ENCODE measurements at regions not wholly inside any gene's neighbourhood (a gene's known extent, or its start where the extent isn't known, plus 50 kb on each side); places are given as distances from the start of the nearest gene placed in this dataset.

- TF ChIP-seq ZNF646 (CRISPR knock-in tag; IDR thresholded peaks at IDR 0.05): no peak
Observed at GRCh38 chr15:35736150-35736549, 190.2 kb upstream of the DPH6 start (continued).

- Histone ChIP-seq H3K4me2 (ENCODE audit: low read depth, low read length) (no peak overlapping the region), H3K27me3 (ENCODE audit: control insufficient read depth in 1 of 2, insufficient read depth in 2 of 2, low read length in 2 of 2) (no peaks in the 10 kb centered on the region), H3K27ac (ENCODE audit: extremely low read length, insufficient read depth, low read length) (no peak overlapping the region), H2AFZ (ENCODE audit: low read length) (no peak overlapping the region), H3K9me3 (ENCODE audit: low read length) (no peaks in the 10 kb centered on the region), H4K20me1 (ENCODE audit: insufficient read depth, low read length) (no peaks in the 10 kb centered on the region), H3K4me1 (ENCODE audit: insufficient read depth, low read length) (peaks cover 12% of the 10 kb centered on the region), H3K36me3 (replicated peaks in 1 of 2; ENCODE audit: control insufficient read depth in 1 of 2, insufficient read depth in 2 of 2, low read length in 2 of 2) (no peaks in the 10 kb centered on the region), H3K9ac (ENCODE audit: insufficient read depth, low read depth, low read length) (no peak overlapping the region), H3K79me2 (ENCODE audit: insufficient read depth, low read length) (no peaks in the 10 kb centered on the region), H3K4me3 (replicated peaks in 1 of 3; ENCODE audit: insufficient read depth in 1 of 3, low read depth in 2 of 3, low read length in 3 of 3) (no peak overlapping the region)
- ChIA-PET POLR2A (no interaction called here), CTCF (ENCODE audit: low intra/inter-chr PET ratio, low total read pairs) (no interaction called here)
- no peak for DNase-seq (ENCODE audit: low spot score)
- ATAC-seq: no peak
- no peak for FAIRE-seq
- in situ Hi-C loops (cut with HindIII; ENCODE audit: extremely low pct_ligation_motif_present, low pct_unique_long_range_greater_than_20kb) (no loop called here), intact Hi-C loops (cut with micrococcal nuclease; ENCODE audit: unreplicated experiment) (no loop called here)
- WGBS (ENCODE audit: low lambda C conversion rate): 7% methylated on average over 2 of the region's 2 CpGs
- no TSS peak for BruUV-seq (replicated peaks)
- TF ChIP-seq ATF3 (CRISPR knock-in tag; IDR thresholded peaks at IDR 0.05): no peak
- no peak for TF ChIP-seq HNF4G (IDR thresholded peaks at IDR 0.05; ENCODE audit: borderline replicate concordance, low read depth, low read length)
- TF ChIP-seq HNF4G (CRISPR knock-in tag; IDR thresholded peaks at IDR 0.05; ENCODE audit: borderline replicate concordance, low read depth): no peak
- TF ChIP-seq ZNF768 (CRISPR knock-in tag; IDR thresholded peaks at IDR 0.05): no peak
- no peak for TF ChIP-seq SMARCE1 (IDR thresholded peaks at IDR 0.05; ENCODE audit: borderline replicate concordance)
- TF ChIP-seq CREM (IDR thresholded peaks at IDR 0.05): no peak
- no peak for TF ChIP-seq CREM (CRISPR knock-in tag; IDR thresholded peaks at IDR 0.05)
- no peak for TF ChIP-seq ZNF12 (CRISPR knock-in tag; IDR thresholded peaks at IDR 0.05)
- no peak for TF ChIP-seq KMT2B (CRISPR knock-in tag; IDR thresholded peaks at IDR 0.05)
- no peak for TF ChIP-seq ZFP36L1 (CRISPR knock-in tag; IDR thresholded peaks at IDR 0.05)
Observed at GRCh38 chr15:35737441-35737840, 191.5 kb upstream of the DPH6 start.

Data from HepG2 (cell line).